Nephron (organoid): ENCODE measurements at regions not wholly inside any gene's neighbourhood (a gene's known extent, or its start where the extent isn't known, plus 50 kb on each side); places are given as distances from the start of the nearest gene placed in this dataset.

Source experiments
- H3K27ac Mint-ChIP-seq, 3 experiments: 2 replicates each; pipeline ENCODE4 v1.8.0; 2020; ENCODE audit warnings: mixed read lengths in 3 of 3, mild to moderate bottlenecking in 2 of 3, moderate library complexity in 1 of 3
- H3K27me3 Mint-ChIP-seq: 2 replicates; pipeline ENCODE4 v1.8.0; 2021; ENCODE audit warnings: low read depth, mild to moderate bottlenecking, moderate library complexity, mixed read lengths
- H3K36me3 Mint-ChIP-seq: 2 replicates; pipeline ENCODE4 v1.8.0; 2020; ENCODE audit warnings: low read depth, mixed read lengths
- H3K4me1 Mint-ChIP-seq: 2 replicates; pipeline ENCODE4 v1.8.0; 2020; ENCODE audit warnings: mixed read lengths
- H3K4me3 Mint-ChIP-seq, 3 experiments: 2 replicates each; pipeline ENCODE4 v1.8.0; 2020; ENCODE audit warnings: mild to moderate bottlenecking in 3 of 3, mixed read lengths in 3 of 3, moderate library complexity in 2 of 3
- H3K9me3 Mint-ChIP-seq: 2 replicates; pipeline ENCODE4 v1.8.0; 2020; ENCODE audit warnings: mixed read lengths
- CTCF ChIP-seq, 3 experiments: fragments of 200-600 bp; sonication (generic); IDR thresholded peaks; one replicate each; pipeline ENCODE4 v1.5.0; 2021; ENCODE audit warnings: antibody characterized with exemption in 3 of 3; ENCODE audit not compliant: unreplicated experiment in 3 of 3

- H3K27me3 Mint-ChIP-seq: peaks cover 10% of the 10 kb centered on the region
- no peak for TF ChIP-seq CTCF (IDR thresholded peaks at IDR 0.05; ENCODE audit: unreplicated experiment in 3 of 3)
- no peaks in the 10 kb centered on the region for H3K36me3 Mint-ChIP-seq
- no peaks in the 10 kb centered on the region for H3K4me1 Mint-ChIP-seq
- no peak overlapping the region for H3K4me3 Mint-ChIP-seq
- no peak overlapping the region for H3K27ac Mint-ChIP-seq
- peaks cover 2% of the 10 kb centered on the region for H3K9me3 Mint-ChIP-seq
Observed at GRCh38 chr10:6660460-6660859, 80.4 kb upstream of the PRKCQ start.

GRCh38 chr10:6659451-6659850 is 79.4 kb upstream of the PRKCQ start:
- TF ChIP-seq CTCF (IDR thresholded peaks at IDR 0.05; ENCODE audit: unreplicated experiment in 3 of 3): no peak
- Mint-ChIP-seq H3K27me3 (peaks cover 10% of the 10 kb centered on the region), H3K9me3 (peaks cover 2% of the 10 kb centered on the region), H3K4me1 (no peaks in the 10 kb centered on the region), H3K27ac (no peak overlapping the region), H3K36me3 (no peaks in the 10 kb centered on the region), H3K4me3 (no peak overlapping the region)

GRCh38 chr10:6657669-6658068 is 77.6 kb upstream of the PRKCQ start:
- Mint-ChIP-seq H3K36me3 (no peaks in the 10 kb centered on the region), H3K9me3 (peaks cover 2% of the 10 kb centered on the region), H3K4me3 (no peak overlapping the region), H3K27me3 (peaks cover 21% of the 10 kb centered on the region), H3K4me1 (no peaks in the 10 kb centered on the region), H3K27ac (no peak overlapping the region)
- TF ChIP-seq CTCF (IDR thresholded peaks at IDR 0.05; ENCODE audit: unreplicated experiment in 3 of 3): no peak

- no peak for TF ChIP-seq CTCF (IDR thresholded peaks at IDR 0.05; ENCODE audit: unreplicated experiment in 3 of 3)
- Mint-ChIP-seq H3K9me3 (no peaks in the 10 kb centered on the region), H3K4me3 (no peak overlapping the region), H3K27me3 (peaks cover 19% of the 10 kb centered on the region), H3K36me3 (no peaks in the 10 kb centered on the region), H3K4me1 (no peaks in the 10 kb centered on the region), H3K27ac (no peak overlapping the region)
Observed at GRCh38 chr10:6657196-6657595, 77.1 kb upstream of the PRKCQ start.

- Mint-ChIP-seq H3K4me3 (no peak overlapping the region), H3K36me3 (no peaks in the 10 kb centered on the region), H3K9me3 (no peaks in the 10 kb centered on the region), H3K27me3 (peaks cover 25% of the 10 kb centered on the region), H3K4me1 (no peaks in the 10 kb centered on the region), H3K27ac (no peak overlapping the region)
- TF ChIP-seq CTCF (IDR thresholded peaks at IDR 0.05; ENCODE audit: unreplicated experiment in 3 of 3): no peak
Observed at GRCh38 chr10:6654571-6654970, 74.5 kb upstream of the PRKCQ start.

- TF ChIP-seq CTCF (IDR thresholded peaks at IDR 0.05; ENCODE audit: unreplicated experiment in 3 of 3): no peak
- H3K4me3 Mint-ChIP-seq: no peak overlapping the region
- peaks cover 21% of the 10 kb centered on the region for H3K27me3 Mint-ChIP-seq
- no peaks in the 10 kb centered on the region for H3K4me1 Mint-ChIP-seq
- no peaks in the 10 kb centered on the region for H3K9me3 Mint-ChIP-seq
- H3K27ac Mint-ChIP-seq: no peak overlapping the region
- no peaks in the 10 kb centered on the region for H3K36me3 Mint-ChIP-seq
Observed at GRCh38 chr10:6650586-6650985, 70.5 kb upstream of the PRKCQ start.
